ENCODE measurements at regions not wholly inside any gene's neighbourhood (a gene's known extent, or its start where the extent isn't known, plus 50 kb on each side); places are given as distances from the start of the nearest gene placed in this dataset.
"Not testable (repeated sequence)": the region's sequence is repeated elsewhere in the genome, so short reads cannot be mapped to it uniquely, and the experiment has no call there.

DNA sequence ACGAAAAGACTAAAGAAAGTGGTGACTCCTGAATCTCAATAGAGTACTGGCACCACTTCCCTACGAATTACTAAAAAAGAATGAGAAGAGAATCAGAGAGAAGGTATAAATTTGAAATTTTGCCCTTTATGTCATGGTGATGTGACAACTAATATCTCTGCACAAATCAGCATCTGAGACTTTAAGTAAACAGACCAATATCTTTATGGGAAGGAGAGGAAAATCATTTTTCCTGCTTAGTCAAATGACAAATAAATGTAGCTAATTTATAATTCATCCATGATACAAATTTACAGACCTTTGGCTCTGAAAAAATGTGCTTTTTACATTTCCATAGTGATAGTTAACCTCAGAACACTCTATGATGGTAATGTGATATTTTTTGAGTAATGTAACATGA lies 424.8 kb upstream of the EPHA5 start:
- DNase-seq = no peak

DNA sequence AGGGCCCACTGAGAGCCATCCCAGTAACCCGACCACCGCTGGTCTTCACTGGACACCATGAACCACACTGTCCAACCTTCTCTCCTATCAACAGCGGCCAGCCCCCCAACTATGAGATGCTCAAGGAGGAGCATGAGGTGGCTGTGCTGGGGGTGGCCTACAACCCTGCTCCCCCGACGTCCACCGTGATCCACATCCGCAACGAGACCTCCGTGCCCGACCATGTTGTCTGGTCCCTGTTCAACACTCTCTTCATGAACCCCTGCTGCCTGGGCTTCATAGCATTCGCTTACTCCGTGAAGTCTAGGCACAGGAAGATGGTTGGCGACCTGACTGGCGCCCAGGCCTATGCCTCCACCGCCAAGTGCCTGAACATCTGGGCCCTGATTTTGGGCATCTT lies 423.8 kb upstream of the EPHA5 start:
- no peak for DNase-seq

DNA sequence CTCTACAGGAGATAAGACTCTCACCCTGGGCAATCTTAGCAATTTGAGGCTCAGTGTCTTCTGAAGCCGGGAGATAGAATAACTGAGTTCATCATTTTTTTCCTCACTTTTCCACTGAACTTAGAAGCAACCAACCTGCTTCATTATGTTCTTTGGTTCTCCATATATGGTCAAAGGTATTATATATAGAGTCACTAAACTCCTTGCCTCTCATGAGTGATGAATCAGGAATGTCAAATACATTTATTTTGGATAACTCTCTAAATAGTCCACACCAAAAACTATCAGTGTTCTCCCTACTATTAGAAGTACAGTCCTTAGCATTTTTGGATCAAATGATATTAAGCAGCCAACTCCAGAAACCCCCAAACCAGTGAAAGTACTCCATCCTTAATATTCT lies 421.5 kb upstream of the EPHA5 start:
- DNase-seq = peak; percentile 29

DNA sequence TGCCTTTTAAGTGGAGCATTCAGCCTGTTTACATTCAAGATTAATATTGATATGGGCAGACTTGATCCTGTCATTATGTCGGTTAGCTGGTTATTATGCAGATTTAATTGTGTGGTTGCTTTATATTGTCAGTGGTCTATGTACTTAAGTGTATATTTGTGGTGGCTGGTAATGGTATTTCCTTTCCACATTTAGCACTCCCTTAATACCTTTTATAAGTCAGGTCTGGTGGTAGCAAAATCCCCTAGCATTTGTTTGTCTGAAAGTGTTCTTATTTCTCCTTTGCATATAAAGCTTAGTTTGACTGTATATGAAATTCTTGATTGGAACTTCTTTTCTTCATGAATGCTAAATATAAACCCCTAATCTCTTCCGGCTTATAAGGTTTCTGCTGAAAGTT lies 403.7 kb upstream of the EPHA5 start:
- no peak for DNase-seq

- DNase-seq = no peak
Measured at GRCh38 chr4:66071911-66072310, 401.6 kb upstream of the EPHA5 start.

DNA sequence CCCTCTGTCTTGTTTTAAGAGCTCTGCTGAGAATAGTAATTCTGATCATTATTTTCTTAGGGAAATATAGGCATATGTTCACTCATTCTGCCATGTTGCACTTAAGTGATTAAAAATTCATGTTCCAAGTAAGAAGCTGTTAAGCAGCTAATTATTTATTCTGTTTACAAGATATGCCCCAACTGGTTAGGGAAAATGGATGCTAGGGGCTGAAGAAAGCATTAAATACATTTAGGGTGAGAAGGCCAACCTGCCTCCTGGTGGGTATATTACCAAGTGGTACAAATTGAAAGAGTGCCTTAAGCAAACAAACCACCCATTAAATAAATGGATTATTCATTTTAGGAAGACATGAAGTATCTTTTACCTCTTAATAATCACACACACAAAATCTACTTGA lies 392.6 kb upstream of the EPHA5 start:
- DNase-seq = no peak

GRCh38 chr4:66062044-66062443 lies 391.8 kb upstream of the EPHA5 start:
- peak; percentile 52 for DNase-seq

GRCh38 chr4:66059556-66059955 lies 389.3 kb upstream of the EPHA5 start:
- no peak for DNase-seq

- no peak for DNase-seq
Measured at GRCh38 chr4:66059136-66059535, 388.8 kb upstream of the EPHA5 start.

GRCh38 chr4:66055999-66056398 lies 385.7 kb upstream of the EPHA5 start:
- no peak for DNase-seq

DNA sequence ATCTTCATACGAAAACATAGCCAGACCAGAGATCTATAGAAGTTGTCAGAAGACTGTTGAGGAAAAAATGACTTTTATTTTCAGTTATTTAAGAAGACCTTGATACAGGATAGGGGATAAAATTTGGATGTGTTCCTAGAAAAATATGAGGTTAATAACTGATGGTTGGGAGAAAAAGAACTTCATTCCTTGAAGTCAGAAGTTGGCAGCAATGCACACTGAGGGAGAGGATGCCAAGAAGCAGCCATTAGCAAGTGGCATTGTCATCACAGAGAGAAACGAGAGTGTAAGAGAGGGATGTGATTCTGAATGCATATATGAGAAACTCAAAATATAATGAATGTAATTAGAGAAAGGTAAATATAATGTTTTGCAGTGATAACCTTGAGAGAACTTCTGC lies 382.1 kb upstream of the EPHA5 start:
- peak; percentile 8 for DNase-seq

DNA sequence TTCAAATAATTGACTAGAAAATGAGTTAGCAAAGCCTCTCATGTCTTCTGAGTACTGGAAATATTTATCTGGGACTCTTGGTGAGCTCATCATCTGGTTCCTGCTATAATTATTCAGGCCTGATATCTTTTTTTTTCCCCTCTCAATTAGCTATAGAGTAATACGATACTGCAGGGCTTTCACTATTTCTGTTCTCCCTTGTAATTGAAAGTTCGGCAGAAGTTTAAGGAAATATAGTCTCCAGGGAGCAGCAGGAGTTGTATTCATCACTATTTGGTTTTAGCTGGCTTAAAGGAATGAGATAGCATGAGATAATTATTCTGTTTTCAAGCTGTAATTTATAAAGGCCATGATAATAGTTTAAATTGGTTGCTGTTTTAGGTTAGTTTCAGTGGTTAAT lies 378.6 kb upstream of the EPHA5 start:
- peak; percentile 18 for DNase-seq

GRCh38 chr4:66045913-66046312 lies 375.6 kb upstream of the EPHA5 start:
- DNase-seq = no peak

GRCh38 chr4:66035701-66036100 lies 365.4 kb upstream of the EPHA5 start:
- no peak for DNase-seq

- no peak for DNase-seq
Measured at GRCh38 chr4:66034671-66035070, 364.4 kb upstream of the EPHA5 start.

DNA sequence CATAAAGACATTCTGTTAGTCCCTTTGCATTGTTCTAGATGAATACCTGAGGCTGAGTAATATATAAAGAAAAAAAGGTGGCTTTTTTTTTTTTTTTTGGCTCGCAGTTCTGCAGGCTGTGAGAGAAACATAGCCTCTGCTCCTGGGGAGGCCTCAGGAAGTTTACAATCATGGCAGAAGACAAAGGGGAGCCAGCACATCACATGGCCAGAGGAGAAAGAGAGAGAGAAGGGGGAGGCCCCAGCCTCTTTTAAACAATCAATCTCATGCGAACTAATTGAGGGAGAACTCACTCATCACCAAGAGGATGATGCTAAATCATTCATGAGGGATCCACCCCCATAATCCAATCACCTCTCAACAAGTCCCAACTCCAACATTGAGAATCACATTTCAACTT lies 364.0 kb upstream of the EPHA5 start:
- DNase-seq = no peak

DNA sequence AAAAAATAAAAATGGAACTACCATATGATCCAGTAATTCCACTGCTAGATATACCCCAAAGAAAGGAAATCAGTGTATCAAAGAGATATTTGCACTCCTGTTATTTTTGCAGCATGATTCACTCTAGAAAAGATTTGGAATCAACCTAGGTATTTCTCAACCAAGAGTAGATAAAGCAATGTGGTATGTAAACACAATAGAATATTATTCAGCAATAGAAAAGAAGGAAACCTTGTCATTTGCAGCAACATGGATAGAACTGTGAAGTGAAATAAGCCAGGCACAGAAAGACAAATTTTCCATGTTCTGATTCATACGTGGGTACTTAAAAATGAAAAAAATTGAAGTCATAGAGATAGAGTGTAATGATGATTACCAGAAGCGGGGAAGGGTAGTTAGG lies 362.3 kb upstream of the EPHA5 start:
- no peak for DNase-seq

DNA sequence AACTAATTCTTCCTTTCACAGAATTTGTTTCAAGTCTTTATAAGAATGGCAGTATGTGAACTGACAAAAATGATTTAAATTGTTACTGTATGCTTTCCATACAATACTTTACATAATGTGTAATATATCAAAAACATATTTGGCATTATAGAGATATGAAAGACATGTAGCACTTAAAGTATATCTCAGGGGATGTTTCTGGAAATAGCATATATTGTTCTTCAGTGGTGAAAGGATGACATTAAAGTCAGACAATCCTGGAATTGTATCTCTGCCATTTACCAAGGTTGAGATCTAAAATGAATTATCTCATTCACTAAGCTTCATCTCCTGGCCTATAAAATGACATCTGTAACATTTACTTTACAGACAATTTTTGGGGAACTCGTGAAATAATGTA lies 358.4 kb upstream of the EPHA5 start:
- DNase-seq = no peak

DNA sequence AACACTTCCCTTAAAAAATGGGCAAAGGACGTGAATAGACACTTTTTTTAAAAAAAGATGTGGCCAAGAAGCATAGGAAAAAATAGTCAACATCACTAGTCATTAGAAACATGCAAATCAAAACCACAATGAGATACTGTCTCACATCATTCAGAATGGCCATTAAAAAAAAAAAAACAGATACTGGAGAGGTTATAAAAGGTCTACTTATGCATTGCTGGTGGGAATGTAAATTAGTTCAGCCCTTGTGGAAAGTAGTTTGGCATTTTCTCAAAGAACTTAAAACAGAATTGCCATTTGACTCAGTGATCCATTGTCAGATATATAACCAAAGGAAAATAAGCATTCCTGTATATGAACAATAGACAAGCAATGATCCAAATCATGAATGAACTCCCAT lies 352.8 kb upstream of the EPHA5 start:
- DNase-seq = no peak

- no peak for DNase-seq
Measured at GRCh38 chr4:66017671-66018070, 347.4 kb upstream of the EPHA5 start.

- no peak for DNase-seq
Measured at GRCh38 chr4:66016240-66016639, 346.0 kb upstream of the EPHA5 start.

DNA sequence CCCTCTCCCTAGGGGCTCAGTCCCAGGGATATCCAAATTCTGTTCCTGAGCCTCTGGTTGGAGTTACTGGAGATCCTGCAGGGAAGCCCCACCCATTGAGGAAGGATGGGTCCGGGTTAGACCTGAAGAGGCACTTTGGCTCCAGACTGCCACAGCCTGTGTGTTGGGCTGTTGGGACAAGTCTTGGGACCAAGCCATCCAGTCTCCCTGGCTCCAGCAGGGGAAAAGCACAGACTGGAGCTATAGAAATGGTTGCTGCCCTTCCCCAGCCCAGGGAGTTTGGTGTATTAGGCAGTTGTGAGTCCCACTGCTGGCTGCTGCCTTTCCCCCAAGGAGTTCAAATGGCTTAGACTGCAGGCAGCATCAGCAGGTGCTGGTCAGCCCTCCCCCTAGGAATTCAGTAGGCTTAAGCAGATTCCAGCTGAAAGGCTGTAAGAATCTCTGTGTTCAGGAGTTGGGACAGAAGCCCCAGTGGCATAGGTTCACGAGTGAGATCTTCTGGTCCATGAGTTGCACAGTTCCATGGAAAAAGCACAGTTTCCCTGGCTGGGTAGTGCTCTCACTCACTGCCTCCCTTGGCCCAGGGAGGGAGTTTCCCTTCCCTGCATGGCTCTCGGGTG lies 344.0 kb upstream of the EPHA5 start:
- no peak for DNase-seq

- peak; percentile 22 for DNase-seq
Measured at GRCh38 chr4:66000510-66001117, 330.3 kb upstream of the EPHA5 start.

DNA sequence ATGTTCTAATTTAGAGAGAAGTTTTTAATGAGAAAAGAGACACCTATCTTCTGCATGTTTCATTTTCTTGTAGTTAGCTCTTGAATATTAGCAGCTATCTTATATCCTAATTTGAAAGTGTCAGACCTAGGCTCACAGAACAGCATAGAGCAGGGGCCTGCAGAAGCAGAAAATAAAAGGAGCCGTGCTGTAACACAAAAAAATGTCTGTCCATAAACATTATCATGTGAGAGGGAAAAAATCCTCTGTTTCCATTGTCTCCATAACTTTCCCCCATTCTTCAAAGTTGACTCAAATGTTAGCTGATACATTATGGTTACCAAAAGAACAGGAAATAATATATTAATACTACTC lies 329.2 kb upstream of the EPHA5 start:
- DNase-seq = no peak

DNA sequence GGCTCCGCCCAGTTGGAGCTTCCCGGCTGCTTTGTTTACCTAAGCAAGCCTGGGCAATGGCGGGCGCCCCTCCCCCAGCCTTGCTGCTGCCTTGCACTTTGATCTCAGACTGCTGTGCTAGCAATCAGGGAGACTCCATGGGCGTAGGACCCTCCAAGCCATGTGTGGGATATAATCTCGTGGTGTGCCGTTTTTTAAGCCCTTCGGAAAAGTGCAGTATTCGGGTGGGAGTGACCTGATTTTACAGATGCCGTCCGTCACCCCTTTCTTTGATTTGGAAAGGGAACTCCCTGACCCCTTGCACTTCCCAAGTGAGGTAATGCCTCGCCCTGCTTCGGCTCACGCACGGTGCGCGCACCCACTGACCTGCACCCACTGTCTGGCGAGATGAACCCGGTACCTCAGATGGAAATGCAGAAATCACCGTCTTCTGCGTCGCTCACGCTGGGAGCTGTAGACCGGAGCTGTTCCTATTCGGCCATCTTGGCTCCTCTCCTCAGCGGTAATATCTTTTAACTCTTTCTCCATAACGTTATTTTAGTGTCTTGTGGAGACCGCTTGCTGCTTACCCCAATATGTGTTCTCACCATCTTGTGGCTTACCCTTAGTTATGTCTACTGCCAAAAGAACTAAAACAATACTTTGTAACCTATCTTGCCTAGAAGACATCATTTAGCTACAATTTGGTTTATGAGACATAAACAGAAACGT lies 328.7 kb upstream of the EPHA5 start:
- not testable (repeated sequence) for DNase-seq

Measured in fibroblast of skin of right biceps (primary cell).